Ectodermal cell (in vitro differentiated cells): ENCODE measurements at regions not wholly inside any gene's neighbourhood (a gene's known extent, or its start where the extent isn't known, plus 50 kb on each side); places are given as distances from the start of the nearest gene placed in this dataset.

Source experiments
- H3K27ac ChIP-seq: 2 replicates; pipeline ENCODE4 v1.7.0; 2013; ENCODE audit warnings: mild to moderate bottlenecking, low read depth, low read length; ENCODE audit not compliant: insufficient read depth, poor library complexity, severe bottlenecking
- H3K27me3 ChIP-seq: 2 replicates; pipeline ENCODE4 v1.7.0; 2013; ENCODE audit warnings: mild to moderate bottlenecking, low read length; ENCODE audit not compliant: insufficient read depth, control insufficient read depth, poor library complexity, severe bottlenecking
- H3K36me3 ChIP-seq: one replicate; pipeline ENCODE4 v1.7.0; 2013; ENCODE audit warnings: low read length; ENCODE audit not compliant: control insufficient read depth, insufficient read depth
- H3K4me1 ChIP-seq: one replicate; pipeline ENCODE4 v1.7.0; 2013; ENCODE audit warnings: low read length; ENCODE audit not compliant: control insufficient read depth, insufficient read depth
- H3K4me3 ChIP-seq: 2 replicates; pipeline ENCODE4 v1.7.0; 2013; ENCODE audit warnings: low read depth, low read length, control low read depth; ENCODE audit not compliant: insufficient read depth
- H3K9me3 ChIP-seq: 2 replicates; pipeline ENCODE4 v1.7.0; 2013; ENCODE audit warnings: mild to moderate bottlenecking, low read length, moderate library complexity; ENCODE audit not compliant: control insufficient read depth
- WGBS, 2 experiments: methylation state at CpG; one replicate each; pipeline ENCODE4 v1.1.7; 2013; ENCODE audit warnings: missing lambda C conversion rate in 2 of 2; 5-methylcytosine and 5-hydroxymethylcytosine counted together

GRCh38 chr3:21847005-21847404 lies 96.0 kb upstream of the ZNF385D start:
- H3K4me3 ChIP-seq: no peak overlapping the region
- H3K36me3 ChIP-seq: no peaks in the 10 kb centered on the region
- no peaks in the 10 kb centered on the region for H3K4me1 ChIP-seq
- H3K27ac ChIP-seq: no peak overlapping the region
- no peaks in the 10 kb centered on the region for H3K27me3 ChIP-seq
- H3K9me3 ChIP-seq: no peaks in the 10 kb centered on the region
- WGBS, 2 experiments: 94 to 100% methylated on average over 1 to 2 of the region's 2 CpGs

GRCh38 chr3:21859124-21860081 lies 108.4 kb upstream of the ZNF385D start:
- H3K4me3 ChIP-seq: no peak overlapping the region
- 70 to 74% methylated on average over 9 to 10 of the region's 10 CpGs for WGBS, 2 experiments
- H3K4me1 ChIP-seq: no peaks in the 10 kb centered on the region
- no peaks in the 10 kb centered on the region for H3K36me3 ChIP-seq
- no peaks in the 10 kb centered on the region for H3K27me3 ChIP-seq
- H3K9me3 ChIP-seq: no peaks in the 10 kb centered on the region
- H3K27ac ChIP-seq: no peak overlapping the region

GRCh38 chr3:21860082-21860475 lies 109.1 kb upstream of the ZNF385D start:
- H3K27me3 ChIP-seq: no peaks in the 10 kb centered on the region

GRCh38 chr3:21860657-21861056 lies 109.6 kb upstream of the ZNF385D start:
- Histone ChIP-seq H3K9me3 (no peaks in the 10 kb centered on the region), H3K27me3 (no peaks in the 10 kb centered on the region), H3K27ac (no peak overlapping the region), H3K4me3 (no peak overlapping the region), H3K4me1 (no peaks in the 10 kb centered on the region), H3K36me3 (no peaks in the 10 kb centered on the region)
- WGBS, 2 experiments: 94% methylated on average over 1 of the region's 1 CpG; no CpG with 5 or more reads in 1 of the 2 experiments

More at GRCh38 chr3:21860082-21860475, 109.1 kb upstream of the ZNF385D start:
- WGBS, 2 experiments: 100% methylated on average over 1 of the region's 1 CpG; no CpG with 5 or more reads in 1 of the 2 experiments
- no peak overlapping the region for H3K4me3 ChIP-seq
- H3K9me3 ChIP-seq: no peaks in the 10 kb centered on the region
- H3K36me3 ChIP-seq: no peaks in the 10 kb centered on the region
- H3K4me1 ChIP-seq: no peaks in the 10 kb centered on the region
- H3K27ac ChIP-seq: no peak overlapping the region

GRCh38 chr3:21876782-21877181 lies 125.8 kb upstream of the ZNF385D start:
- Histone ChIP-seq H3K27me3 (no peaks in the 10 kb centered on the region), H3K9me3 (no peaks in the 10 kb centered on the region), H3K27ac (no peak overlapping the region), H3K4me3 (no peak overlapping the region), H3K36me3 (no peaks in the 10 kb centered on the region), H3K4me1 (no peaks in the 10 kb centered on the region)
- WGBS, 2 experiments: 87 to 93% methylated on average over 2 of the region's 2 CpGs

- H3K27ac ChIP-seq: no peak overlapping the region
- 94 to 100% methylated on average over 4 to 6 of the region's 6 CpGs for WGBS, 2 experiments
- H3K27me3 ChIP-seq: no peaks in the 10 kb centered on the region
- no peaks in the 10 kb centered on the region for H3K4me1 ChIP-seq
- no peaks in the 10 kb centered on the region for H3K9me3 ChIP-seq
- H3K36me3 ChIP-seq: no peaks in the 10 kb centered on the region
- H3K4me3 ChIP-seq: no peak overlapping the region
Measured at GRCh38 chr3:21877214-21877754, 126.3 kb upstream of the ZNF385D start.

- H3K27me3 ChIP-seq: no peaks in the 10 kb centered on the region
- H3K9me3 ChIP-seq: no peaks in the 10 kb centered on the region
- H3K4me1 ChIP-seq: no peaks in the 10 kb centered on the region
- no peak overlapping the region for H3K4me3 ChIP-seq
- no peak overlapping the region for H3K27ac ChIP-seq
- H3K36me3 ChIP-seq: no peaks in the 10 kb centered on the region
- 100% methylated on average over 5 to 6 of the region's 7 CpGs for WGBS, 2 experiments
Measured at GRCh38 chr3:21879184-21879886, 128.3 kb upstream of the ZNF385D start.

- WGBS, 2 experiments: 94 to 97% methylated on average over 2 of the region's 2 CpGs
- Histone ChIP-seq H3K9me3 (no peaks in the 10 kb centered on the region), H3K27me3 (no peaks in the 10 kb centered on the region), H3K27ac (no peak overlapping the region), H3K36me3 (no peaks in the 10 kb centered on the region), H3K4me3 (no peak overlapping the region), H3K4me1 (no peaks in the 10 kb centered on the region)
Measured at GRCh38 chr3:21888656-21889055, 137.6 kb upstream of the ZNF385D start.

- Histone ChIP-seq H3K4me3 (no peak overlapping the region), H3K27me3 (no peaks in the 10 kb centered on the region), H3K4me1 (no peaks in the 10 kb centered on the region), H3K9me3 (no peaks in the 10 kb centered on the region), H3K36me3 (no peaks in the 10 kb centered on the region), H3K27ac (no peak overlapping the region)
- WGBS, 2 experiments: 94% methylated on average over 2 of the region's 2 CpGs
Measured at GRCh38 chr3:21889166-21889565, 138.2 kb upstream of the ZNF385D start.

- no peaks in the 10 kb centered on the region for H3K36me3 ChIP-seq
- 97 to 100% methylated on average over 1 of the region's 2 CpGs for WGBS, 2 experiments
Measured at GRCh38 chr3:21892104-21892503, 141.1 kb upstream of the ZNF385D start.

More at GRCh38 chr3:21892104-21892503, 141.1 kb upstream of the ZNF385D start:
- Histone ChIP-seq H3K9me3 (no peaks in the 10 kb centered on the region), H3K4me1 (no peaks in the 10 kb centered on the region), H3K27me3 (no peaks in the 10 kb centered on the region), H3K27ac (no peak overlapping the region), H3K4me3 (no peak overlapping the region)
